ENCODE measurements at regions not wholly inside any gene's neighbourhood (a gene's known extent, or its start where the extent isn't known, plus 50 kb on each side); places are given as distances from the start of the nearest gene placed in this dataset.

DNA sequence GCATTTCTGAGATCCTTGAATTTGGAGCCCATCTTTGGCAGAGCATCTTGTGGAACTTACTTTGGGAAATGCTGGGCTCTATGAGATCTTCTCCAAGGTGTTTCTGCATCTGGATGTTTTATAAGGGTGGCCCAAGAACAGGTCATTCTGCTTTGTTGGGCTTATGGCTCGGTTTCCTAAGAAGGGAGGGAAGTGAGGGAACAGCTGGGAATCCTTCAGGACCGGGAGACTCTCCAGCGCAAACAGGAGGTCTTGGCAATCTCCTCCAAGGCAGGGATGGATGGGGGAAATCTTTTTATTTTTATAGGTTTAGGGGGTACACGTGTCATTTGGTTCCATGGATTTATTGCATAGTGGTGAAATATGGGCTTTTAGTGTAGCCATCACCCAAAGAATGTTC lies 54.7 kb downstream of the IRX3 start:
- Mint-ChIP-seq H3K9me3 (ENCODE audit: unreplicated experiment) (no peaks in the 10 kb centered on the region), H3K36me3 (ENCODE audit: low read depth, unreplicated experiment) (no peaks in the 10 kb centered on the region), H3K4me3 (ENCODE audit: unreplicated experiment) (no peak overlapping the region), H3K4me1 (ENCODE audit: low read depth, unreplicated experiment) (no peaks in the 10 kb centered on the region), H3K27me3 (ENCODE audit: low read depth, unreplicated experiment) (peaks cover 7% of the 10 kb centered on the region), H3K27ac (ENCODE audit: unreplicated experiment) (no peak overlapping the region)
- H2AFZ ChIP-seq (ENCODE audit: low read depth, low read length): no peak overlapping the region
- H3K4me3 ChIP-seq (ENCODE audit: insufficient read depth, low read depth, low read length): no peak overlapping the region
- no peaks in the 10 kb centered on the region for H3K9me3 ChIP-seq (ENCODE audit: insufficient read depth, low read depth, low read length)
- no peaks in the 10 kb centered on the region for H3K79me2 ChIP-seq (ENCODE audit: insufficient read depth, low read length)
- no peak overlapping the region for H3K9ac ChIP-seq (ENCODE audit: low read length)
- no peaks in the 10 kb centered on the region for H3K27me3 ChIP-seq (ENCODE audit: insufficient read depth, low read length)
- no peak overlapping the region for H3K4me2 ChIP-seq (ENCODE audit: low read length)
- H3K4me1 ChIP-seq (ENCODE audit: insufficient read depth, low read length): no peaks in the 10 kb centered on the region
- no peaks in the 10 kb centered on the region for H4K20me1 ChIP-seq (ENCODE audit: insufficient read depth, low read length)
- FAIRE-seq (no peak), DNase-seq (ENCODE audit: low read depth) (no peak)
- H3K27ac ChIP-seq (ENCODE audit: low read depth, low read length): no peak overlapping the region
- no peak for TF ChIP-seq EZH2 (IDR thresholded peaks at IDR 0.05; ENCODE audit: insufficient read depth, low read length)
- TF ChIP-seq, protein P1, sequence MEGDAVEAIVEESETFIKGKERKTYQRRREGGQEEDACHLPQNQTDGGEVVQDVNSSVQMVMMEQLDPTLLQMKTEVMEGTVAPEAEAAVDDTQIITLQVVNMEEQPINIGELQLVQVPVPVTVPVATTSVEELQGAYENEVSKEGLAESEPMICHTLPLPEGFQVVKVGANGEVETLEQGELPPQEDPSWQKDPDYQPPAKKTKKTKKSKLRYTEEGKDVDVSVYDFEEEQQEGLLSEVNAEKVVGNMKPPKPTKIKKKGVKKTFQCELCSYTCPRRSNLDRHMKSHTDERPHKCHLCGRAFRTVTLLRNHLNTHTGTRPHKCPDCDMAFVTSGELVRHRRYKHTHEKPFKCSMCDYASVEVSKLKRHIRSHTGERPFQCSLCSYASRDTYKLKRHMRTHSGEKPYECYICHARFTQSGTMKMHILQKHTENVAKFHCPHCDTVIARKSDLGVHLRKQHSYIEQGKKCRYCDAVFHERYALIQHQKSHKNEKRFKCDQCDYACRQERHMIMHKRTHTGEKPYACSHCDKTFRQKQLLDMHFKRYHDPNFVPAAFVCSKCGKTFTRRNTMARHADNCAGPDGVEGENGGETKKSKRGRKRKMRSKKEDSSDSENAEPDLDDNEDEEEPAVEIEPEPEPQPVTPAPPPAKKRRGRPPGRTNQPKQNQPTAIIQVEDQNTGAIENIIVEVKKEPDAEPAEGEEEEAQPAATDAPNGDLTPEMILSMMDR (IDR thresholded peaks at IDR 0.05; ENCODE audit: insufficient read depth, low read depth, low read length): no peak
- H3K36me3 ChIP-seq (ENCODE audit: insufficient read depth, low read length): no peaks in the 10 kb centered on the region

DNA sequence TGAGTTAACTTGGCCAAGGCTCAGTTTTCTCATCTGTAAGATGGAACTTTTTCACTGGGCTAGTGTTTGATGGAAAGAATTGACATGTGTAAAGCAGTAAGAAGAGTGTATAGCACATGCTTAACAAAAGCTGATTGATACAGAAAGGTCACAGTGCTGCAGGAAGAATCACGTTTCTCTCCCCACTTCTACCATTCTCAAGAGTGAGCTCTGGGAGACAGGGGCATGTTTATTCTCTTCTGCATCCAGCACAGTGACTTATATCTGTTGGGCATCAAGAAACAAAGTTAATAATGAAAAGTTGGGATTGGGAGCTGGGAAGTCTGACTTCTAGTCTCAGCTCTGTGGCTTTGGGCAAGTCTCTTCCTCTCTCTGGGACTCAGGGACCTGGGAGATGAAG lies 55.3 kb downstream of the IRX3 start:
- DNase-seq (ENCODE audit: low read depth) (no peak), FAIRE-seq (no peak)
- H3K27me3 Mint-ChIP-seq (ENCODE audit: low read depth, unreplicated experiment): peaks cover 7% of the 10 kb centered on the region
- Histone ChIP-seq H3K4me3 (ENCODE audit: insufficient read depth, low read depth, low read length) (no peak overlapping the region), H4K20me1 (ENCODE audit: insufficient read depth, low read length) (no peaks in the 10 kb centered on the region), H3K4me1 (ENCODE audit: insufficient read depth, low read length) (no peaks in the 10 kb centered on the region), H3K9ac (ENCODE audit: low read length) (no peak overlapping the region), H3K27ac (ENCODE audit: low read depth, low read length) (no peak overlapping the region), H3K79me2 (ENCODE audit: insufficient read depth, low read length) (no peaks in the 10 kb centered on the region), H3K4me2 (ENCODE audit: low read length) (no peak overlapping the region), H3K27me3 (ENCODE audit: insufficient read depth, low read length) (no peaks in the 10 kb centered on the region), H2AFZ (ENCODE audit: low read depth, low read length) (no peak overlapping the region), H3K36me3 (ENCODE audit: insufficient read depth, low read length) (no peaks in the 10 kb centered on the region), H3K9me3 (ENCODE audit: insufficient read depth, low read depth, low read length) (no peaks in the 10 kb centered on the region)
- no peaks in the 10 kb centered on the region for H3K9me3 Mint-ChIP-seq (ENCODE audit: unreplicated experiment)
- no peak for TF ChIP-seq EZH2 (IDR thresholded peaks at IDR 0.05; ENCODE audit: insufficient read depth, low read length)
- TF ChIP-seq, protein P1 (IDR thresholded peaks at IDR 0.05; ENCODE audit: insufficient read depth, low read depth, low read length): no peak
- no peaks in the 10 kb centered on the region for H3K4me1 Mint-ChIP-seq (ENCODE audit: low read depth, unreplicated experiment)
- no peak overlapping the region for H3K27ac Mint-ChIP-seq (ENCODE audit: unreplicated experiment)
- no peaks in the 10 kb centered on the region for H3K36me3 Mint-ChIP-seq (ENCODE audit: low read depth, unreplicated experiment)
- H3K4me3 Mint-ChIP-seq (ENCODE audit: unreplicated experiment): no peak overlapping the region

DNA sequence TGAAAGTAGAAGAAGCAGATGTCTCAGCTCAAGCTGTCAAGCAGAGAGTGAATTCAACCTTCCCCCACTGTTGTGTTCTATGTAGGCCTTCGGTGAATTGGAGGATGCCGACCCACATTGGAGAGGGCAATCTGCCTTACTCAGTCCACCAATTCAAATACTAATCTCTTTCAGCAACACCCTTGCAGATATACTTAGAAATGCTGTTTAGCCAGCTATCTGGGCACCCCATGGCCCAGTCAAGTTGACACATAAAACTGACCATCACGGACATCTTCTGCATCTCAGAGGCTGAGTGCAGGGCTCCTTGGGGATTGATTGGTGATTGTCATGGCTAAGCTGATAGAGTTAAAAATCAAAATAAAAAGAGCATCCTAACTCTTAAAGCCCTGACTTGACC lies 58.3 kb downstream of the IRX3 start:
- no peak overlapping the region for H2AFZ ChIP-seq (ENCODE audit: low read depth, low read length)
- H3K36me3 ChIP-seq (ENCODE audit: insufficient read depth, low read length): no peaks in the 10 kb centered on the region
- no peaks in the 10 kb centered on the region for H3K9me3 ChIP-seq (ENCODE audit: insufficient read depth, low read depth, low read length)
- H3K4me3 ChIP-seq (ENCODE audit: insufficient read depth, low read depth, low read length): no peak overlapping the region
- no peak overlapping the region for H3K4me3 Mint-ChIP-seq (ENCODE audit: unreplicated experiment)
- H3K79me2 ChIP-seq (ENCODE audit: insufficient read depth, low read length): no peaks in the 10 kb centered on the region
- no peak for FAIRE-seq
- H3K27ac ChIP-seq (ENCODE audit: low read depth, low read length): no peak overlapping the region
- H3K27me3 ChIP-seq (ENCODE audit: insufficient read depth, low read length): peaks cover 3% of the 10 kb centered on the region
- no peaks in the 10 kb centered on the region for H3K4me1 ChIP-seq (ENCODE audit: insufficient read depth, low read length)
- no peaks in the 10 kb centered on the region for H3K9me3 Mint-ChIP-seq (ENCODE audit: unreplicated experiment)
- no peak overlapping the region for H3K27ac Mint-ChIP-seq (ENCODE audit: unreplicated experiment)
- H3K4me1 Mint-ChIP-seq (ENCODE audit: low read depth, unreplicated experiment): no peaks in the 10 kb centered on the region
- no peaks in the 10 kb centered on the region for H4K20me1 ChIP-seq (ENCODE audit: insufficient read depth, low read length)
- no peak overlapping the region for H3K4me2 ChIP-seq (ENCODE audit: low read length)
- H3K27me3 Mint-ChIP-seq (ENCODE audit: low read depth, unreplicated experiment): peaks cover 4% of the 10 kb centered on the region
- TF ChIP-seq, protein P1 (IDR thresholded peaks at IDR 0.05; ENCODE audit: insufficient read depth, low read depth, low read length): no peak
- TF ChIP-seq EZH2 (IDR thresholded peaks at IDR 0.05; ENCODE audit: insufficient read depth, low read length): no peak
- no peak for DNase-seq (ENCODE audit: low read depth)
- no peaks in the 10 kb centered on the region for H3K36me3 Mint-ChIP-seq (ENCODE audit: low read depth, unreplicated experiment)
- H3K9ac ChIP-seq (ENCODE audit: low read length): no peak overlapping the region

All from astrocyte (in vitro differentiated cells and primary cell).